T47D (cell line): ENCODE measurements at regions not wholly inside any gene's neighbourhood (a gene's known extent, or its start where the extent isn't known, plus 50 kb on each side); places are given as distances from the start of the nearest gene placed in this dataset.

Experiments used
- DNase-seq, 2 experiments: peaks; one replicate each; pipeline versions ENCODE4 v3.0.0 to v3.0.0-alpha.2; 2011 to 2012; ENCODE audit warnings: low read depth in 1 of 2, low spot score in 1 of 2
- JUND ChIP-seq: IDR thresholded peaks from 2 replicates; pipeline ENCODE4 v1.6.1; 2012; ENCODE audit warnings: low read depth
- in situ Hi-C: cut with HindIII; loops from 2 replicates; pipeline ENCODE4 v1.10.0; 2016; ENCODE audit warnings: low sequenced_read_pairs, low pct_unique_long_range_greater_than_20kb

DNA sequence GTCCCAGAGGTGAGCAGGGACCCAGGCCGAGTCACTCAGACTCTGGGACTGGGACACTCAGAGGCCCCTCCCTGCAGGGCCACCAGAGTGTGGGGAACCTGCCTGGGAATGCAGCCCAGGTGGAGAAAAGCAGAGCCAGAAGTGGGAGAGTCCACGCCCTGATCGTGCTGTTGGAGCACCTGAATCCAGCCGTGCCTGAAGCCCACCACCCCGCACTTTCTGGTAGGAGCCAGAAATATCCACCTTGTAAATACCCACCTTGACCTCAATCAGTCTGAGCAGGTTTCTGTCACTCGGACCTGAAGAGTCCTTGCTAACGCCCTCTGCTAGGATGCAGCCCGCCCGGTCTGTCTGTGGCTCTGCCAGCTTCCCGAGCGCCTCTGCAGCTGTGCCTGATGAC is 86.7 kb downstream of the PDGFA start:
- in situ Hi-C loops: no loop called here
- no peak for DNase-seq
- no peak for TF ChIP-seq JUND

DNA sequence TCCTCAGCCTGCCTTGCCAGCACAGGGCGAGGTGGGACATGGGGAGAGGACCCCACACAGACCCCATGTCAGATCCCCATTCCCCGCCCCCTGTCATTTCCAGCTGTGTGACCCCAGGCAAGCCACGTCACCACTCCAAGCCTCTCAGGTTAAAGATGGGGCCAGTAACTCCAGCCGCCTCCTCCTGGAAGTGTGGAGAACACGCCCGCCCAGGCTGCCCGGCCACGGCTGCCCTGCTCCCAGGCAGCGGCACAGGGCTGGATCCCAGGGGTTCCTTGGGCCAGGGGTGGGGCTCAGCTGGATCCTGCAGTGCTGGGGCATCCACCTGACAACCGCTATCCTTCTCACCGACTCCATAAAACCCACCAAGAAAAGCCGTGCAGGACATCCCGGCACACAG is 86.1 kb downstream of the PDGFA start:
- in situ Hi-C loops: no loop called here
- DNase-seq: no peak
- TF ChIP-seq JUND: no peak

DNA sequence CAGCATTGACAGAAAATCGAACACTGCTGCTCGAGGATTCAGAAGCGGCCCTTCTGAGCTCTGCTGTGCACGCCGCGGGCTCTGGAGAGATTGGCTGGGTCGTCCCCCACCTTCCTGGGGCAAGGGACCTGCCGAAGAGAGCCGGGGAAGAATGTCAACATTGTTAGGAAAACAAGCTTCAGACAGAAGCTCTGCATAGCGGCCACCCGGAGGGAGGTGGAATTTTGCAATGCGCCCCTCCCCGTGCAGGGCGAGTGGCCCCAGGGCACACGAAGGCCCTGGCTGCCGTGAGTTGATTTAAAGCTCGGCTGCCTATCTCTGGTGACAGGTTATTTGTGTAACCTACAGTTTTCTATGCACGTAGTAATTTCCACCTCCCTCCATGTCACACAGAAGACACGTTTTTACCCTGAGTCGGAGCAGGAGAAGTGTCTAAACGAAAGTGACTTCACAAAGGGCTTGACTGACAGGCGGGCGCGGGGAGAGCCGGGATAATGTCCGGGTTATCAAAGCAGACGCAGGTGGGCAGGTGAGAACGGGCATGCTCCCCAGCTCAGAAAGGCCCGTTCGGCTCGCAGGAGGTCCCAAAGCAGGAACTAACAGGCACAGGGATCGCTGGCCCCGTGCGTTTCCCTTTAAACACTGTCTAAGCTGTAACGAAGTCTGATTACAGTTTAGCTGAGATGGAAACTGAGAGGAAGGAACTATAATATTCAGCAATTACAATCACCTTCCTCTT is 84.6 kb downstream of the PDGFA start:
- TF ChIP-seq JUND: no peak
- in situ Hi-C loops: no loop called here
- DNase-seq: peak in 1 of 2 experiments; percentile 60

DNA sequence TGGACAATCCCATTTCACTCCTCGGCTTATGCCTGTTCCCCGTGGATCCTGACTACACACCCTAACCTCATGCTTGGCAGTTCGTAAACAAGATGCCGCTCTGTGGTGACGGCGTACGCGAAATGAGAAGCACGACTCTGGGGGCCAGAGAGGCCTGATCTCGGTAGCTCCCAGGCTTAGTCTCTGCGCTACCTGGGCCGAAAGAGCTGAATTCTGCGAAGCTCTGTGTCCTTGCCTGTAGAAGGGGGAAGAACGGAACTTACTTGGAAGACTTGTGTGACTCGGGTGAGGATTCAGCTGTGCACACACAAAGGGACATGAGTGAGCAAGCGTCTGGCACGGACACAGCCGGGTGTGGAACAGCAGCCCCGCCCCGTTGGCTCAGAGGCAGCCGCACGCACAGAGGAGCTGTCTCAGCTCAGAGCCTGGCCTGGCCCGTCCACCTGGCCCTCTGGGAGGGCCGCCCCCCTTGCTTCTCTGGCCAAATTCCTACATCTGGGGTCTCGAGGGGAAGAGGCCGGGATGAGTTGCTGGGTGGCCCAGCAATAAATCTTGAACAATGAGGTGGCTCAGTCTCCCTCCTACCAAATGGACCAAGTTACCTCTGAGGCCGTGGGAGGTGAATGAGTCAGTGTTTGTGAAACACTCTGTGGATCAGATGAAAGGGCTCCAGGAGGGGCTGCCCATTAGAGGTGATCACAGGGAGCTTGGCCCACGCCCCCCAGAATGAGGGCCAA is 83.8 kb downstream of the PDGFA start:
- TF ChIP-seq JUND: no peak
- in situ Hi-C loops: no loop called here
- peak in 1 of 2 experiments; percentile 46 for DNase-seq

DNA sequence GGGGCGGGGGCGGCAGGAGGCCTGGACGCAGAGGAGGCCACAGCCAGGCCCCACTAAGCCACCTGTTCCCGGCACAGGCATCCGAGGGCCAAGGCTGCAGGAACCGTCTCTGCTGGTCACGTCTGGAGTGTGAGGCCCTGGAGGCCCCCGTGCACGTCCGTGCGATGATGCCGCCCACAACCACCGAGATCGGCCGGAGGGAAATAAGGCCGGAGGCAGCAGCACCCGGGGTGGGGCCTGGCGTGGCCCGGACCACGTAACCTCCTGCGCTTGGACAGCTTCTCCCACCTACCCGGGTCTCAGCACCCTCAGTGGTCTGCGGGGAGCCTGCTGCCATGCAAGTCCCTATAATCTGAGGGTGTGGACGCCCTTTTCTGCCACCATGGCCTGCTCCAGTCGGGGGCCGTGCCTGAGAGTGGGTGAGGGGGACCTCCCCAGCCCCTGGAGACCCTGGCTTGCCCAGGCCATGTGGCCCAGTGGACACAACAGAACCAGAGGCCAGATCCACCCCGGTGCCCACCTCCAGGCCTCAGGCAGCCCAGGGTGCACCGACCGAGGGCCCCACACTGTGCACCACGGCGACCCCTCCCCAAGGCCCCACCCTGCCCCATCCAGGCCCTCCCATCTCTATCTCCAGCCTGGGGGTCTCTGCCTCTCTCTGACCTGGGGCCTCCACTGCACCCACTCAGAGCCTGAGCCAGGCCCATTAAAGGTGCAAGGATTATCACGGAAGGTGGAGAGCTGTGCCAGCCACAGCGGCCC is 83.1 kb downstream of the PDGFA start:
- in situ Hi-C loops: no loop called here
- no peak for TF ChIP-seq JUND
- DNase-seq: no peak

DNA sequence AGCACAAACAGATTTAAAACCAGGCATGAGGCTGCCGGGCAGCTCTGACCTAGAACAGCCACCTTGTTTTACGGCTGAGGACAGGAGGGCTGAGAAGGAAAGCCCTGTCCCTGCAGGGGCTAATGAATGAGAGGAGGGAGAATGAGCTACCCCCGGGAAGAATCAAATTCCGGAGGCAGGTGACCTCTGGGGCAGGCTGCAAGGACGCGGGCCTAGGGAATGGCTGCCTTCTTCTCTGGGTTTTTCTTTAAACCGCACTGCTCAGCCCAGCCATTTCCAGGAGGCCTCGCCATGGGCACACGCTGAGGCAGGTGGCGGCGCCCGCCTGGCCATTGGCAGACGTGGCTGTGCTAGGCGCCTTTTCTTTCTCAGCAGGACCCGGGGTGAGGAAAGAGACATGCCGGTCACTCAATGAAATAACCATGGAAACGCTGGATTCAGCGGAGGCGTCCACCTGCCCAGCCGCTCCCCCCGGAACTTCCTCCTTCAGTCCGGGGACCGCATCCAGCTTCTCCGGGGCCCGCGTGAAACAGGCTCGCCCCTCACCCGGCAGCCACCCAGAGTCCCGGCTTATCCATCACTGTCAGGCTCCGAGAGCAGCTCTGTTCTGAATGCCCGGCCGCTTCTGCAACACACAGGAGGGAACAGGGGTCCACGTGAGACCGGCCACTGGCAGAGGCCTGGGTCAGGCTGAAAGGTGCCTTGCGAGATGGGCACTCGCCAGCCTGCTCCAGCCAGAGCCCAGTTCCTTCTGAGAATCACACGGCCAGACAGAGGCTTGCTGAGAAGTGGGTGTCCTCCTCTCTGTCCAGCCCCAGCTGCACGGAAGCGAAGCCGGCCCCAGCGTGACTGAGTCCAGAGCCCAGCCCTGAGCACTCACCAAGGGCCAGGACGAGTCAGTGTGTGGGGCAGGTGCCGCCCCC is 82.1 kb downstream of the PDGFA start:
- in situ Hi-C loops: no loop called here
- TF ChIP-seq JUND: no peak

DNA sequence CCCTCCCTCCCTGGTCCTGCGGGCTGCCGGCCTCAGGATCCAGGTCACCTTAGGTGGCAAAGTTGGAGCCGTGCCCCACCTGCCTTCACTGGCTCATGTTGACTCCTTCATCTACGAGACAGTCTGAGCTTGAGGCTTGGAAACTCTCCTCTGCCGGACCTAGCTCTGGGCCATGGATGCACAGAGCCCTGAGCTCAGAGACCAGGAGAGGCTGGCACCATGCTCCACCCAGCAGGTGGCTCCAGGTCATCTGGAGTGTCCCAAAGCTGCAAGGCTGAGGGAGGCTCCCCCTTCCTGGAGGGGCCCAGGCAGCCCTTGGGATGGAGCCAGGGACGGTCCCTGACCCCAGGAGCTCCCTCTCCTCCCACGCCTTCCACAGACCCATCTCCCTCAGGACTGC is 81.3 kb downstream of the PDGFA start:
- DNase-seq: peak in 1 of 2 experiments; percentile 32
- in situ Hi-C loops: no loop called here
- no peak for TF ChIP-seq JUND

More for the DNA sequence above, 82.1 kb downstream of the PDGFA start:
- no peak for DNase-seq

DNA sequence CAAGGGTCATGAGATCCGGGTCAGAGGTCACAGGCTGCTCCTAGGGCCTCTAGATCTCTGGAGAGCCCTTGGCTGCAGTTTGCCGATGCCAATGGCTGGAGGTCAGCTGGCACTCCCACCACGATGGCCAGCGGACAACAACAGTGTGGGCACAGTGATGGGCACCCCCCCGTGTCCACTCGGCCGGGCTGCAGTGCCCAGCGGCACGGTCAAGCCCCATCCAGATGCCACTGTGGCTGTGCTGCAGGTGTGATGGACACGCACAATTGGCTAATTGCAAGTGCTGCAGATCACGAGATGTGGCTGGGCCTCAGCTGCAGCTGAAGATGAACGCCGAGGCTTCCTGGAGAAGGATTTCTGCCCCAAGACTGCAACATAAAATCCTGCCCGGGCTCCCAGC is 80.7 kb downstream of the PDGFA start:
- no peak for DNase-seq
- in situ Hi-C loops: no loop called here
- TF ChIP-seq JUND: no peak

DNA sequence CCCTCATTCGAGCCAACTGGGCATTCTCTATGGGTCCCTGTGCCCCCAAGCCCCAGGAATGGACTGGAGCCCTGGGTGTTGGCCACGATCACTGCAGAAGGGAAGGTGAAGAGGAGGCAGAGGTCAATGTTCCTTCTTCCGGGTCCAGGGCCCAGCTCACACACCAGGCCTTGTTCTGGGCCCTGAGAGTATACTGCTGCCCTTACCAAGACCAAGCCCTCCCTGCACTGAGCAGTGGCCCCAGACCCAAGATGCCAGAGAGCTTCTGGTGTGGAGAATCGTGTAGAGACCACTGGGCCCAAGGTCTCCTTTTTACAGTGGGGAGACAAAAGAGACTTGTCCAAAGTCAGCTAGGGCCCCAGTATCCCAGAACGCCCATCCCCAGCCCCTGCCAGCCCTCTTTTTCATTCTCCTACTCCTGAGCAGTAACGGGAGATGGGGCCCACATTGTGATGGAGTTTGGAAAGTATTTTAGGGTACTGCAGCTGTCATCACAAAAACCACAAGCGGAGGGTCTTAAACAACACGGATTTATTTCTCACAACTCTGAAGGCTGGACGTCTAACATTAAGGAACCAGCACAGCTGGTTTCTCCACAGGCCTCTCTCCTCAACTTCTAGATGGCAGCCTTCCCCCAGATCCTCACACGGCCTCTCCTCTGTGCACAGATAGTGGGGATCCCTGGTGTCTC is 79.4 kb downstream of the PDGFA start:
- DNase-seq: no peak
- in situ Hi-C loops: no loop called here
- no peak for TF ChIP-seq JUND

DNA sequence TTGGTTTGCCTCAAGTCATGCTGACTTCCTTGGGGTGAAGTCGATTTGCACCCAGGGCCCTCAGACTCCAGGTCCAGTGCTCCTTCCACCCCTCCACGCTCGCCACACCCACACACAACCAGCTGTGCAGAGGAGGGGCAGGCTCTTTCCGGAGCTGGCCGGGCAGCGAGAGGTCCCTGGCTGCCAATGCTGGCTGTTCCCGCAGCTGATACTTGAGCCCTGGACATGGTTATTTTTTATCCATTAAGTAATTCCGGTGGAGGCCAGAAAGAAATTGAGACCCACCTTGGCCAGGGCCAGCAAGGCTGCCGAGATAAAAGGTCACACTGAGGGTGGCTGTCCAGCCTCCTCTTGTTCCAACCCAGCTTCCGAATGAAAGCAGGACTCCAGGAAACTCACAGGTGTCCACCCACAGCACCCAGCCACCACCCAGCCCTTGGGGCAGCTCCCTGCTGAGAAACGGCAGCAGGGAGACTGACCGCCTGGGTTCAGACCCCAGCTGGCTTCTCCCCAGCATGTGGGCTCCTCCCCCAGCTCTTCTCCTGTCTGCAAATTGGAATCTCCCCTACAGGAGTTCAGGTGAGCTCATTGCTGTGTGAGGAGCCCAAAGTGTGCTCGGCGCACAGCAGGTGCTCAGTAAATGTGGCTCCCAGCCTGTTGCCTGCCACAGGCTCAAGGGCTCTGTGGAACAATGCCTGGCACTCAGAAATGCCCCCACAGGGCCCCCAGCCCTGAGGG is 77.8 kb downstream of the PDGFA start:
- no peak for DNase-seq
- in situ Hi-C loops: no loop called here
- TF ChIP-seq JUND: no peak

DNA sequence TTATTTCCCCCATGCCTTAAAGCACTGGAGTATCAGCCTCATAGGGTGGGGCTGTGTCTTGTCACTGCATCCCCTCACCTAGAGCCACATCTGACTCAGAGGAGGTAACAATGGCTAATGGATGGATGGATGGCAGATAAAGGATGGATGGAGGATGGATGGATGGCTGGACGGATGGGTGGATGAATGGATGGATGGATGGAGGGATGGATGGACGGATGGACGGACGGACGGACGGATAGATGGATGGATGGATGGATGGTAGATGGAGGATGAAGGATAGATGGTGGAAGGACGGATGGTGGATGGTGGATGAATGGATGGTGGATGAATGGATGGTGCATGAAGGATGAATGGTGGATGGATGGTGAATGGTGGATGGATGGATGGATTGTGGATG is 77.2 kb downstream of the PDGFA start:
- in situ Hi-C loops: no loop called here
- DNase-seq: no peak
- no peak for TF ChIP-seq JUND
